ENCODE measurements at regions not wholly inside any gene's neighbourhood (a gene's known extent, or its start where the extent isn't known, plus 50 kb on each side); places are given as distances from the start of the nearest gene placed in this dataset.

- no CpG with 5 or more reads among the region's 2 CpGs for WGBS (ENCODE audit: insufficient coverage)
- DNase-seq (ENCODE audit: low read depth in 4 of 6, low spot score in 6 of 6) = no peak
- Histone ChIP-seq H3K4me1 (ENCODE audit: control insufficient read depth, insufficient read depth, low read length) (no peaks in the 10 kb centered on the region), H3K27me3 (ENCODE audit: control insufficient read depth, insufficient read depth, low read length) (no peaks in the 10 kb centered on the region), H3K9me3 (ENCODE audit: control insufficient read depth, insufficient read depth, low read length) (peaks cover 5% of the 10 kb centered on the region), H3K27ac (ENCODE audit: low read depth, low read length) (no peak overlapping the region), H3K4me3 (ENCODE audit: low read depth, low read length) (no peak overlapping the region), H3K36me3 (ENCODE audit: control insufficient read depth, insufficient read depth, low read length) (no peaks in the 10 kb centered on the region)
Observed at GRCh38 chr9:108331596-108331995, 524.2 kb downstream of the ACTL7B start.

DNA sequence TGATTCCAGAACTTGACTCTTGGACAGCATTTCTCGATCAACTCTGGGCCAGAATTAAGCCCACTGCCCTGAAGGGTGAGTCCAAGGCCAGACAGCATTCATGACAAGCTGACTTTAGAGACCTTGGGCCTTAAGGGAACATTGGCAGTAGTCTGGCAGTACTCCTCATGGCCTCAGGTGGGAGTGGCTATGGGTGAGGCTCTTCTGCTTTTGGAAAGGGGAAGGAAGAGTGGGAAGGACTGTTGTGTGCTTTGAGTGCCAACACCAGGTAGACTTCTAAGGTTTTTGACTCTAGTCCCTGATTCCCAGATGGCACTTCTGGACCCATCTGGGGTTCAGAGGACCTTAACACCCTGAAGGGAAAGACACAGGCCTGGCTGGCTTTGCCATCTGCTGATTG, 530.4 kb downstream of the ACTL7B start:
- DNase-seq (ENCODE audit: low read depth in 4 of 6, low spot score in 6 of 6) = no peak
- 82% methylated on average over 1 of the region's 1 CpG for WGBS (ENCODE audit: insufficient coverage)
- no peak overlapping the region for H3K4me3 ChIP-seq (ENCODE audit: low read depth, low read length)
- no peaks in the 10 kb centered on the region for H3K36me3 ChIP-seq (ENCODE audit: control insufficient read depth, insufficient read depth, low read length)
- no peak overlapping the region for H3K27ac ChIP-seq (ENCODE audit: low read depth, low read length)
- no peaks in the 10 kb centered on the region for H3K4me1 ChIP-seq (ENCODE audit: control insufficient read depth, insufficient read depth, low read length)
- H3K27me3 ChIP-seq (ENCODE audit: control insufficient read depth, insufficient read depth, low read length) = no peaks in the 10 kb centered on the region
- peaks cover 8% of the 10 kb centered on the region for H3K9me3 ChIP-seq (ENCODE audit: control insufficient read depth, insufficient read depth, low read length)

DNA sequence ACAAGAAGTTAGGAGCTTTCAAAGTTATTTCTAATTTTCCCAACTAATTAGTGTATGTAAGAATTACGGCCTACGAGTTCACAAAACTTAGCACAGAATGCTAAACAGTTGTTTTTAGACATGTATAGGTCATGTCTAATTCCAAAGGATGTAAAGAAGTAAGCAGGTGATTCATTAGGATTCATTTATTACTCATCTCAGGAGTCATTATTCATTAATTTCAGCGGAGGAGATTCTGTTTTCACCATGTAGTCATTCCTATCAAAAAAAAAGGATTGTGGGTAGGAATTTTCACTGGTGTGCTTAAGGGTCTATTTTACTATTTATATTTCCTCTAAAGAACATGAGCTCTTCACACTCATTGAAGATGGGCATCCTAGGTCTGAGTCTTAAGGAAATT, 532.2 kb downstream of the ACTL7B start:
- no peaks in the 10 kb centered on the region for H3K36me3 ChIP-seq (ENCODE audit: control insufficient read depth, insufficient read depth, low read length)
- H3K4me1 ChIP-seq (ENCODE audit: control insufficient read depth, insufficient read depth, low read length) = no peaks in the 10 kb centered on the region
- no CpG with 5 or more reads among the region's 3 CpGs for WGBS (ENCODE audit: insufficient coverage)
- H3K4me3 ChIP-seq (ENCODE audit: low read depth, low read length) = no peak overlapping the region
- H3K9me3 ChIP-seq (ENCODE audit: control insufficient read depth, insufficient read depth, low read length) = peaks cover 8% of the 10 kb centered on the region
- DNase-seq (ENCODE audit: low read depth in 4 of 6, low spot score in 6 of 6) = no peak
- H3K27ac ChIP-seq (ENCODE audit: low read depth, low read length) = no peak overlapping the region
- no peaks in the 10 kb centered on the region for H3K27me3 ChIP-seq (ENCODE audit: control insufficient read depth, insufficient read depth, low read length)

GRCh38 chr9:108322326-108323098, 533.3 kb downstream of the ACTL7B start:
- DNase-seq (ENCODE audit: low read depth in 4 of 6, low spot score in 6 of 6) = no peak

DNA sequence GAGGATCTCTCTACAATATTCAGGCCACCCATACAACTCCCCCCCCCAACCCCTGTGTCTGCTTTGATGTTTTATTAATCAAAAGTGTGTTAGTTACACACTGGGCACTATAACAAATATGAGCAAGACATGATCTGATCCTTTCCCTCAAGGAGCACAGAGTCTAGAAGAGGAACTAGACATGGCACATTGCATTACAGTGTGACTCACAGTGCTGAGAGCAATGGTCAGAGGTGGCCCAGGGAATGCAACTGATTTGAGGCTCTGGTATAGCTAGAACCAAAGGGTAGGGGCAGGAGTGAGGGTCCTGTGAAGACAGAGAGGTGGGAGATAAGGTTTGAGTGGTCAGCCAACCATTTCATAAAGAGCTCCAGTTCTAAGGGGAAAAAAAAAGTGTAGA, 539.2 kb downstream of the ACTL7B start:
- no peaks in the 10 kb centered on the region for H3K4me1 ChIP-seq (ENCODE audit: control insufficient read depth, insufficient read depth, low read length)
- H3K36me3 ChIP-seq (ENCODE audit: control insufficient read depth, insufficient read depth, low read length) = no peaks in the 10 kb centered on the region
- no peak overlapping the region for H3K4me3 ChIP-seq (ENCODE audit: low read depth, low read length)
- H3K27ac ChIP-seq (ENCODE audit: low read depth, low read length) = no peak overlapping the region
- no peaks in the 10 kb centered on the region for H3K27me3 ChIP-seq (ENCODE audit: control insufficient read depth, insufficient read depth, low read length)
- no peak for DNase-seq (ENCODE audit: low read depth in 4 of 6, low spot score in 6 of 6)
- no peaks in the 10 kb centered on the region for H3K9me3 ChIP-seq (ENCODE audit: control insufficient read depth, insufficient read depth, low read length)

More at GRCh38 chr9:108322326-108323098, 533.3 kb downstream of the ACTL7B start:
- H3K4me3 ChIP-seq (ENCODE audit: low read depth, low read length) = no peak overlapping the region
- H3K4me1 ChIP-seq (ENCODE audit: control insufficient read depth, insufficient read depth, low read length) = no peaks in the 10 kb centered on the region
- WGBS (ENCODE audit: insufficient coverage) = no CpG with 5 or more reads among the region's 1 CpG
- no peak overlapping the region for H3K27ac ChIP-seq (ENCODE audit: low read depth, low read length)
- no peaks in the 10 kb centered on the region for H3K27me3 ChIP-seq (ENCODE audit: control insufficient read depth, insufficient read depth, low read length)
- no peaks in the 10 kb centered on the region for H3K36me3 ChIP-seq (ENCODE audit: control insufficient read depth, insufficient read depth, low read length)
- peaks cover 3% of the 10 kb centered on the region for H3K9me3 ChIP-seq (ENCODE audit: control insufficient read depth, insufficient read depth, low read length)

GRCh38 chr9:108316066-108316465, 539.7 kb downstream of the ACTL7B start:
- no peak overlapping the region for H3K27ac ChIP-seq (ENCODE audit: low read depth, low read length)
- H3K27me3 ChIP-seq (ENCODE audit: control insufficient read depth, insufficient read depth, low read length) = no peaks in the 10 kb centered on the region
- no CpG with 5 or more reads among the region's 4 CpGs for WGBS (ENCODE audit: insufficient coverage)
- no peaks in the 10 kb centered on the region for H3K36me3 ChIP-seq (ENCODE audit: control insufficient read depth, insufficient read depth, low read length)
- no peak for DNase-seq (ENCODE audit: low read depth in 4 of 6, low spot score in 6 of 6)
- no peaks in the 10 kb centered on the region for H3K4me1 ChIP-seq (ENCODE audit: control insufficient read depth, insufficient read depth, low read length)
- H3K4me3 ChIP-seq (ENCODE audit: low read depth, low read length) = no peak overlapping the region
- no peaks in the 10 kb centered on the region for H3K9me3 ChIP-seq (ENCODE audit: control insufficient read depth, insufficient read depth, low read length)

DNA sequence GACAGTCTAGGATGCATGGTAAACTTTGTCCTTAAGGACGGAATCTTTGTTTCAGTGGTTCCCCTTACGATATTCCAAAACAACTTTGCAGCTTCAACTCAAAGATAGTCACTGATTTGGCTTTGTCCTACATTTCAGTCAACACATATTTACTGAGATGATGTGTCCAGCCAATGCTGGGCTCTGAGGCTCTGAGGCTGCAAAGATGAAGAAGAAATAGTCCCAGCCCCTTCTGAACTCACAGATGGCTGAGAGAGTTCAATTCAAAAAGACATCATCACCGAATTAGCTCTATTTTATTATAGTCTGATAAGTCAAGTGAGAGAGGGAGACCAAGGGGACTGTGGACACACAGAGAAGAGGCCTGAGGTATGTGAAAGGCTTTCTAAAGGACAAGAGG, 544.0 kb downstream of the ACTL7B start:
- H3K4me3 ChIP-seq (ENCODE audit: low read depth, low read length) = no peak overlapping the region
- no peak for DNase-seq (ENCODE audit: low read depth in 4 of 6, low spot score in 6 of 6)
- no CpG with 5 or more reads among the region's 3 CpGs for WGBS (ENCODE audit: insufficient coverage)
- H3K36me3 ChIP-seq (ENCODE audit: control insufficient read depth, insufficient read depth, low read length) = no peaks in the 10 kb centered on the region
- no peaks in the 10 kb centered on the region for H3K4me1 ChIP-seq (ENCODE audit: control insufficient read depth, insufficient read depth, low read length)
- H3K27me3 ChIP-seq (ENCODE audit: control insufficient read depth, insufficient read depth, low read length) = no peaks in the 10 kb centered on the region
- H3K27ac ChIP-seq (ENCODE audit: low read depth, low read length) = no peak overlapping the region
- H3K9me3 ChIP-seq (ENCODE audit: control insufficient read depth, insufficient read depth, low read length) = no peaks in the 10 kb centered on the region

GRCh38 chr9:108310202-108310601, 545.6 kb downstream of the ACTL7B start:
- no peak for DNase-seq (ENCODE audit: low read depth in 4 of 6, low spot score in 6 of 6)
- Histone ChIP-seq H3K36me3 (ENCODE audit: control insufficient read depth, insufficient read depth, low read length) (no peaks in the 10 kb centered on the region), H3K4me1 (ENCODE audit: control insufficient read depth, insufficient read depth, low read length) (no peaks in the 10 kb centered on the region), H3K27me3 (ENCODE audit: control insufficient read depth, insufficient read depth, low read length) (no peaks in the 10 kb centered on the region), H3K4me3 (ENCODE audit: low read depth, low read length) (no peak overlapping the region), H3K27ac (ENCODE audit: low read depth, low read length) (no peak overlapping the region), H3K9me3 (ENCODE audit: control insufficient read depth, insufficient read depth, low read length) (no peaks in the 10 kb centered on the region)
- WGBS (ENCODE audit: insufficient coverage) = 79% methylated on average over 2 of the region's 3 CpGs

DNA sequence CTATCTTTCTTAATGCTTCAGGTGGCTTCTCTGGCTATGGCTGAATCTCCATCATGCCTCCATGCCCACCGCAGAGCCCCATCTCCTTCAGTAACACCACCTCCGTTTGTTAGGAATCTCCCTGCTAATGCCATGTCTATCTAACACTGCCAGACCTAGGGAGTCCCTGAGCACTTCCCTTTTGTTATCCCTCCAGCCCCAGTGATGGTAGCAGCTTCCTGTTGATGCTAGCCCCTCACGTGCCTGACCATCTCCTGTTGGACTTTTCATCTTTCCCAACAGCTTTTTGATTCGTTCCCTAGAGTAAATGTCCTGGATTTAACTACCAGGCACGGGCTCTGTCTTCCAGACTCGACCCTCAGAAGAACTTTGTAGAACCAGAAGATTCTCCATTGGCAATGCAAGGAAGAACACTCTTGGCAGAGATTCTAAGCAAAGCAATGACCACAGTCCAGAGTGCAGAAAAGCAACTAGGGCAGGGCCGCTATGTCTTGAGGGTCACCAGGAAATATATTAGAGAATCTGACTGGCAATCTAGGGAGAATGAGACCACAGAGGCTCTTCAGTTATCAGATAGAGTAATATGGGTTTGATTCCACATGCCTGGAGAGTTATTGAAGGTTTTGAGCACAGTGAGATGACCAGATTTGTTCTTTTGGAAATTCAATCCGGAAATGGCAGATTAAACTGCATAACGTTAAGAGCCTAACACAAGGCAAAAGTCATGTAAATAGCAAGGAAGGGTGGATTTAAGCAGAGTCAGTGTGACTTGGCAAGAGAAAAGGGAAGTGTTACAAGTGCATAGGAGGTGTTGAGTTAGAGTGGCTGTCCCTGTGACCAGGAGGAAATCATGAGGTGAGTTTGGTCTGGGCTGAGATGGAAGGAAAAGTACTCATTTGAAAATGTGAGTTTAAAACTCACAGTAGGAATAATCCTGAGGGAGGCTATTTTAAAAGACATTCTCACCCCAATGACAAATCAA, 555.2 kb downstream of the ACTL7B start:
- WGBS (ENCODE audit: insufficient coverage) = 87% methylated on average over 9 of the region's 9 CpGs
- DNase-seq (ENCODE audit: low read depth in 4 of 6, low spot score in 6 of 6) = no peak
- Histone ChIP-seq H3K4me3 (ENCODE audit: low read depth, low read length) (no peak overlapping the region), H3K27me3 (ENCODE audit: control insufficient read depth, insufficient read depth, low read length) (no peaks in the 10 kb centered on the region), H3K36me3 (ENCODE audit: control insufficient read depth, insufficient read depth, low read length) (no peaks in the 10 kb centered on the region), H3K4me1 (ENCODE audit: control insufficient read depth, insufficient read depth, low read length) (no peaks in the 10 kb centered on the region), H3K27ac (ENCODE audit: low read depth, low read length) (no peak overlapping the region), H3K9me3 (ENCODE audit: control insufficient read depth, insufficient read depth, low read length) (no peaks in the 10 kb centered on the region)
